Neural cell (in vitro differentiated cells): ENCODE measurements at regions not wholly inside any gene's neighbourhood (a gene's known extent, or its start where the extent isn't known, plus 50 kb on each side); places are given as distances from the start of the nearest gene placed in this dataset.

Source experiments
- EP300 ChIP-seq: fragments of 450-650 bp; conservative IDR thresholded peaks from 2 replicates; pipeline ENCODE4 v1.6.1; 2014; ENCODE audit warnings: antibody characterized with exemption, mild to moderate bottlenecking, moderate library complexity; ENCODE audit not compliant: poor library complexity, severe bottlenecking
- EZH2 ChIP-seq: fragments of 200-600, 300-800 bp; shearing (Covaris generic), sonication (generic); IDR thresholded peaks from 2 replicates; pipeline ENCODE4 v1.6.1; 2014; ENCODE audit warnings: antibody characterized with exemption, low read length, borderline replicate concordance, mild to moderate bottlenecking; ENCODE audit not compliant: insufficient read depth, poor library complexity, severe bottlenecking
- MXI1 ChIP-seq: fragments of 450-650 bp; conservative IDR thresholded peaks from 2 replicates; pipeline ENCODE4 v1.6.1; 2014; ENCODE audit warnings: antibody characterized with exemption, mild to moderate bottlenecking; ENCODE audit not compliant: poor library complexity, severe bottlenecking
- POLR2AphosphoS5 ChIP-seq: IDR thresholded peaks from 2 replicates; pipeline ENCODE4 v1.6.1; 2012
- RAD21 ChIP-seq: fragments of 450-650 bp; conservative IDR thresholded peaks from 2 replicates; pipeline ENCODE4 v1.6.1; 2014; ENCODE audit warnings: antibody characterized with exemption, mild to moderate bottlenecking, moderate library complexity
- TAF1 ChIP-seq: IDR thresholded peaks from 2 replicates; pipeline ENCODE4 v1.6.1; 2012; ENCODE audit warnings: low read depth
- TF ChIP-seq, protein P1 (sequence below): fragments of 450-650 bp; IDR thresholded peaks from 2 replicates; pipeline ENCODE4 v1.5.1; 2014; ENCODE audit warnings: antibody characterized with exemption, mild to moderate bottlenecking, moderate library complexity; ENCODE audit not compliant: poor library complexity, severe bottlenecking
- TF ChIP-seq, protein P2 (sequence below): IDR thresholded peaks from 2 replicates; pipeline ENCODE4 v1.6.1; 2012; ENCODE audit warnings: borderline replicate concordance

DNA sequence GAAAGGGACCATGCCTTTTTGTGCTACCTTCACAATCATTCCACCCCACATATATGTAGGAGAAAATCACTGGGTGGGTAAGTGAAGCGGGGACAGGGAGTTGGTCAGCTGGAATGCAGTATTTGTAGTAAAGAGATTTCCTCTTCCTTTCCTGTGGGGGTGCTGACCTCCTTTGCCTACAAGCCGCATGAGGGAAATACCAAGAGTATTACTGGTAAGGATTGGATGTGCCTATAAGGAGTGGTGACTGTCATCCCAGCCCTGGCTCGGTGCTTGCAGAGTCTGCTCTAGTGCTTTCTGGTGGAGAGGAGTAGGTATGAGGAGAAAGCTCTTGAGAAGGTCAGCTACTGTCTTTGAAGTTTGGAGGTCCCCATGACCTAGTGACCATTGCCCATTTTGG, 324.6 kb downstream of the HRH4 start:
- TF ChIP-seq RAD21 = no peak
- TF ChIP-seq, protein P1, sequence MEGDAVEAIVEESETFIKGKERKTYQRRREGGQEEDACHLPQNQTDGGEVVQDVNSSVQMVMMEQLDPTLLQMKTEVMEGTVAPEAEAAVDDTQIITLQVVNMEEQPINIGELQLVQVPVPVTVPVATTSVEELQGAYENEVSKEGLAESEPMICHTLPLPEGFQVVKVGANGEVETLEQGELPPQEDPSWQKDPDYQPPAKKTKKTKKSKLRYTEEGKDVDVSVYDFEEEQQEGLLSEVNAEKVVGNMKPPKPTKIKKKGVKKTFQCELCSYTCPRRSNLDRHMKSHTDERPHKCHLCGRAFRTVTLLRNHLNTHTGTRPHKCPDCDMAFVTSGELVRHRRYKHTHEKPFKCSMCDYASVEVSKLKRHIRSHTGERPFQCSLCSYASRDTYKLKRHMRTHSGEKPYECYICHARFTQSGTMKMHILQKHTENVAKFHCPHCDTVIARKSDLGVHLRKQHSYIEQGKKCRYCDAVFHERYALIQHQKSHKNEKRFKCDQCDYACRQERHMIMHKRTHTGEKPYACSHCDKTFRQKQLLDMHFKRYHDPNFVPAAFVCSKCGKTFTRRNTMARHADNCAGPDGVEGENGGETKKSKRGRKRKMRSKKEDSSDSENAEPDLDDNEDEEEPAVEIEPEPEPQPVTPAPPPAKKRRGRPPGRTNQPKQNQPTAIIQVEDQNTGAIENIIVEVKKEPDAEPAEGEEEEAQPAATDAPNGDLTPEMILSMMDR = no peak
- no peak for TF ChIP-seq EZH2
- TF ChIP-seq POLR2AphosphoS5 = no peak
- TF ChIP-seq, protein P2, sequence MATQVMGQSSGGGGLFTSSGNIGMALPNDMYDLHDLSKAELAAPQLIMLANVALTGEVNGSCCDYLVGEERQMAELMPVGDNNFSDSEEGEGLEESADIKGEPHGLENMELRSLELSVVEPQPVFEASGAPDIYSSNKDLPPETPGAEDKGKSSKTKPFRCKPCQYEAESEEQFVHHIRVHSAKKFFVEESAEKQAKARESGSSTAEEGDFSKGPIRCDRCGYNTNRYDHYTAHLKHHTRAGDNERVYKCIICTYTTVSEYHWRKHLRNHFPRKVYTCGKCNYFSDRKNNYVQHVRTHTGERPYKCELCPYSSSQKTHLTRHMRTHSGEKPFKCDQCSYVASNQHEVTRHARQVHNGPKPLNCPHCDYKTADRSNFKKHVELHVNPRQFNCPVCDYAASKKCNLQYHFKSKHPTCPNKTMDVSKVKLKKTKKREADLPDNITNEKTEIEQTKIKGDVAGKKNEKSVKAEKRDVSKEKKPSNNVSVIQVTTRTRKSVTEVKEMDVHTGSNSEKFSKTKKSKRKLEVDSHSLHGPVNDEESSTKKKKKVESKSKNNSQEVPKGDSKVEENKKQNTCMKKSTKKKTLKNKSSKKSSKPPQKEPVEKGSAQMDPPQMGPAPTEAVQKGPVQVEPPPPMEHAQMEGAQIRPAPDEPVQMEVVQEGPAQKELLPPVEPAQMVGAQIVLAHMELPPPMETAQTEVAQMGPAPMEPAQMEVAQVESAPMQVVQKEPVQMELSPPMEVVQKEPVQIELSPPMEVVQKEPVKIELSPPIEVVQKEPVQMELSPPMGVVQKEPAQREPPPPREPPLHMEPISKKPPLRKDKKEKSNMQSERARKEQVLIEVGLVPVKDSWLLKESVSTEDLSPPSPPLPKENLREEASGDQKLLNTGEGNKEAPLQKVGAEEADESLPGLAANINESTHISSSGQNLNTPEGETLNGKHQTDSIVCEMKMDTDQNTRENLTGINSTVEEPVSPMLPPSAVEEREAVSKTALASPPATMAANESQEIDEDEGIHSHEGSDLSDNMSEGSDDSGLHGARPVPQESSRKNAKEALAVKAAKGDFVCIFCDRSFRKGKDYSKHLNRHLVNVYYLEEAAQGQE = no peak
- no peak for TF ChIP-seq MXI1
- no peak for TF ChIP-seq EP300
- TF ChIP-seq TAF1 = no peak
